Ascending aorta (tissue), 2 donors: ENCODE measurements at regions not wholly inside any gene's neighbourhood (a gene's known extent, or its start where the extent isn't known, plus 50 kb on each side); places are given as distances from the start of the nearest gene placed in this dataset.

Experiments
- DNase-seq, 2 donors: peaks; one replicate each; pipeline ENCODE4 v3.0.0-alpha.2; 2019; ENCODE audit warnings: low spot score in 2 of 2
- H3K27ac ChIP-seq, 2 donors: fragments of 200-600 bp; sonication (generic); one replicate each; pipeline ENCODE4 v1.5.1; 2016 to 2017; ENCODE audit warnings: mild to moderate bottlenecking in 1 of 2
- H3K27me3 ChIP-seq: fragments of 200-600 bp; sonication (generic); one replicate; pipeline ENCODE4 v1.5.1; 2017
- H3K36me3 ChIP-seq, 2 donors: fragments of 200-600 bp; sonication (generic); one replicate each; pipeline ENCODE4 v1.5.1; 2016
- H3K4me1 ChIP-seq, 2 donors: fragments of 200-600 bp; sonication (generic); one replicate each; pipeline ENCODE4 v1.5.1; 2016 to 2017; ENCODE audit warnings: mild to moderate bottlenecking in 1 of 2
- H3K4me3 ChIP-seq, 2 donors: fragments of 200-600 bp; sonication (generic); one replicate each; pipeline ENCODE4 v1.5.1; 2016 to 2017; ENCODE audit warnings: mild to moderate bottlenecking in 1 of 2
- H3K9me3 ChIP-seq, 2 donors: fragments of 200-600 bp; sonication (generic); one replicate each; pipeline ENCODE4 v1.5.1; 2016
- CTCF ChIP-seq, 3 experiments: fragments of 200-600 bp in 2 of 3; fragments of 450-650 bp in 1 of 3; sonication (generic) in 2 of 3; IDR thresholded peaks; one replicate each; pipeline ENCODE4 v1.5.1; 2016 to 2019; ENCODE audit warnings: antibody characterized with exemption in 3 of 3, mild to moderate bottlenecking in 1 of 3, moderate library complexity in 1 of 3
- intact Hi-C: fragments of 100-400 bp; cut with DNase I; formaldehyde crosslinking; loops from one replicate; pipeline ENCODE4 v1.15.1; 2023

- intact Hi-C loops = no loop called here
- H3K4me3 ChIP-seq = no peak overlapping the region
- H3K36me3 ChIP-seq = no peaks in the 10 kb centered on the region
- no peaks in the 10 kb centered on the region for H3K9me3 ChIP-seq
- no peak overlapping the region for H3K27ac ChIP-seq
- TF ChIP-seq CTCF (IDR thresholded peaks at IDR 0.05) = no peak
- no peaks in the 10 kb centered on the region for H3K27me3 ChIP-seq
- no peak for DNase-seq
- no peaks in the 10 kb centered on the region for H3K4me1 ChIP-seq
Observed at GRCh38 chr10:131446171-131446570, 134.7 kb upstream of the TCERG1L start.

GRCh38 chr10:131448171-131448570 lies 136.7 kb upstream of the TCERG1L start:
- Histone ChIP-seq H3K27me3 (no peaks in the 10 kb centered on the region), H3K27ac (no peak overlapping the region), H3K4me3 (no peak overlapping the region), H3K36me3 (no peaks in the 10 kb centered on the region), H3K9me3 (no peaks in the 10 kb centered on the region), H3K4me1 (no peaks in the 10 kb centered on the region)
- intact Hi-C loops = no loop called here
- TF ChIP-seq CTCF (IDR thresholded peaks at IDR 0.05) = no peak
- DNase-seq = no peak

GRCh38 chr10:131448883-131449282 lies 137.4 kb upstream of the TCERG1L start:
- Histone ChIP-seq H3K27ac (no peak overlapping the region), H3K4me3 (no peak overlapping the region), H3K27me3 (no peaks in the 10 kb centered on the region), H3K36me3 (no peaks in the 10 kb centered on the region), H3K9me3 (no peaks in the 10 kb centered on the region), H3K4me1 (no peaks in the 10 kb centered on the region)
- intact Hi-C loops = no loop called here
- DNase-seq = no peak
- no peak for TF ChIP-seq CTCF (IDR thresholded peaks at IDR 0.05)

GRCh38 chr10:131450216-131450765 lies 138.8 kb upstream of the TCERG1L start:
- no peak for TF ChIP-seq CTCF (IDR thresholded peaks at IDR 0.05)
- no peak for DNase-seq
- no peak overlapping the region for H3K4me3 ChIP-seq
- H3K36me3 ChIP-seq = no peaks in the 10 kb centered on the region
- H3K27ac ChIP-seq = no peak overlapping the region
- no peaks in the 10 kb centered on the region for H3K9me3 ChIP-seq
- no peaks in the 10 kb centered on the region for H3K4me1 ChIP-seq
- no peaks in the 10 kb centered on the region for H3K27me3 ChIP-seq
- intact Hi-C loops = no loop called here

- no peaks in the 10 kb centered on the region for H3K36me3 ChIP-seq
- no peaks in the 10 kb centered on the region for H3K9me3 ChIP-seq
- intact Hi-C loops = no loop called here
- no peak overlapping the region for H3K27ac ChIP-seq
- DNase-seq = no peak
- H3K27me3 ChIP-seq = no peaks in the 10 kb centered on the region
- no peak overlapping the region for H3K4me3 ChIP-seq
- no peaks in the 10 kb centered on the region for H3K4me1 ChIP-seq
- TF ChIP-seq CTCF (IDR thresholded peaks at IDR 0.05) = no peak
Observed at GRCh38 chr10:131451407-131452015, 140.0 kb upstream of the TCERG1L start.
